ENCODE measurements at regions not wholly inside any gene's neighbourhood (a gene's known extent, or its start where the extent isn't known, plus 50 kb on each side); places are given as distances from the start of the nearest gene placed in this dataset.
A peak's percentile ranks its signal among the peaks of the same experiment; 100 is the strongest.

GRCh38 chr17:73738751-73739575 lies 94.7 kb upstream of the SDK2 start:
- DNase-seq (ENCODE audit: low spot score in 2 of 2, unreplicated experiment in 2 of 2), result no peak
- TF ChIP-seq CTCF (IDR thresholded peaks at IDR 0.05; ENCODE audit: unreplicated experiment), result no peak
- Mint-ChIP-seq H3K36me3 (no peaks in the 10 kb centered on the region), H3K9me3 (no peaks in the 10 kb centered on the region), H3K27ac (peak overlapping the region; percentile 40), H3K4me3 (no peak overlapping the region), H3K27me3 (ENCODE audit: low read depth) (peaks cover 28% of the 10 kb centered on the region), H3K4me1 (peaks cover 17% of the 10 kb centered on the region)

GRCh38 chr17:73740370-73740769 lies 96.1 kb upstream of the SDK2 start:
- H3K4me3 Mint-ChIP-seq, result no peak overlapping the region
- H3K36me3 Mint-ChIP-seq, result no peaks in the 10 kb centered on the region
- no peak for DNase-seq (ENCODE audit: low spot score in 2 of 2, unreplicated experiment in 2 of 2)
- no peak for TF ChIP-seq CTCF (IDR thresholded peaks at IDR 0.05; ENCODE audit: unreplicated experiment)
- H3K27me3 Mint-ChIP-seq (ENCODE audit: low read depth), result peaks cover 25% of the 10 kb centered on the region
- H3K4me1 Mint-ChIP-seq, result peaks cover 17% of the 10 kb centered on the region
- no peak overlapping the region for H3K27ac Mint-ChIP-seq
- no peaks in the 10 kb centered on the region for H3K9me3 Mint-ChIP-seq

- peaks cover 15% of the 10 kb centered on the region for H3K4me1 Mint-ChIP-seq
- H3K27ac Mint-ChIP-seq, result no peak overlapping the region
- H3K4me3 Mint-ChIP-seq, result no peak overlapping the region
- H3K36me3 Mint-ChIP-seq, result no peaks in the 10 kb centered on the region
- DNase-seq (ENCODE audit: low spot score in 2 of 2, unreplicated experiment in 2 of 2), result no peak
- TF ChIP-seq CTCF (IDR thresholded peaks at IDR 0.05; ENCODE audit: unreplicated experiment), result no peak
- no peaks in the 10 kb centered on the region for H3K9me3 Mint-ChIP-seq
- H3K27me3 Mint-ChIP-seq (ENCODE audit: low read depth), result peaks cover 43% of the 10 kb centered on the region
Measured at GRCh38 chr17:73742948-73743381, 98.7 kb upstream of the SDK2 start.

GRCh38 chr17:73743518-73744201 lies 99.4 kb upstream of the SDK2 start:
- peaks cover 46% of the 10 kb centered on the region for H3K27me3 Mint-ChIP-seq (ENCODE audit: low read depth)

GRCh38 chr17:73744411-73744810 lies 100.2 kb upstream of the SDK2 start:
- Mint-ChIP-seq H3K4me1 (peaks cover 4% of the 10 kb centered on the region), H3K4me3 (no peak overlapping the region), H3K27me3 (ENCODE audit: low read depth) (peaks cover 50% of the 10 kb centered on the region), H3K27ac (no peak overlapping the region), H3K9me3 (no peaks in the 10 kb centered on the region), H3K36me3 (no peaks in the 10 kb centered on the region)
- TF ChIP-seq CTCF (IDR thresholded peaks at IDR 0.05; ENCODE audit: unreplicated experiment), result no peak
- no peak for DNase-seq (ENCODE audit: low spot score in 2 of 2, unreplicated experiment in 2 of 2)

More at GRCh38 chr17:73743518-73744201, 99.4 kb upstream of the SDK2 start:
- Mint-ChIP-seq H3K9me3 (no peaks in the 10 kb centered on the region), H3K4me3 (no peak overlapping the region), H3K4me1 (peaks cover 11% of the 10 kb centered on the region), H3K36me3 (no peaks in the 10 kb centered on the region), H3K27ac (no peak overlapping the region)
- TF ChIP-seq CTCF (IDR thresholded peaks at IDR 0.05; ENCODE audit: unreplicated experiment), result no peak
- no peak for DNase-seq (ENCODE audit: low spot score in 2 of 2, unreplicated experiment in 2 of 2)
